HS-5 (cell line): ENCODE measurements at regions not wholly inside any gene's neighbourhood (a gene's known extent, or its start where the extent isn't known, plus 50 kb on each side); places are given as distances from the start of the nearest gene placed in this dataset.
"Not testable (repeated sequence)": the region's sequence is repeated elsewhere in the genome, so short reads cannot be mapped to it uniquely, and the experiment has no call there.

ENCODE experiments used
- DNase-seq: peaks from one replicate; pipeline ENCODE4 v3.0.0-alpha.2; 2012; ENCODE audit warnings: low read depth

GRCh38 chr5:37909610-37910266 is 69.9 kb upstream of the GDNF start:
- DNase-seq, result not testable (repeated sequence)

GRCh38 chr5:37906416-37906815 is 66.6 kb upstream of the GDNF start:
- DNase-seq, result no peak

DNA sequence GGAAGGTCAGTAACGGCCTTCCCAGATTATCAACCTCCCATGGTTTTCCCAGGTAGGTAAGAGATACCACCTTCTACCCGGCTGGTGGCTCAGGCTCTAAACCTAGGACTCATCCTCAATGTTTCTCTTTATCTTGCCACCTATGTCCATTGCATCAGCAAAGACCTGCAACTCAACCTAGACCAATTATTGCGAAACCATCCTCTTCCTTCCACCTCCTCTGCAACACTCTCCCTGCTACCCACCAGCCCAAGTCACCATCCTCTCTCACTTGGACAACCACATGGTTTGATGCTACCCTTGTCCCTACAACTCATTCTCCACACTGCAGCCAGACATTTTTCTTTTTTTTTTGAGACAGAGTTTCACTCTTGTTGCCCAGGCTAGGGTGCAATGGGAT is 65.4 kb upstream of the GDNF start:
- no peak for DNase-seq

- no peak for DNase-seq
Observed at GRCh38 chr5:37902323-37902722, 62.5 kb upstream of the GDNF start.

GRCh38 chr5:37900692-37901091 is 60.9 kb upstream of the GDNF start:
- DNase-seq, result peak; percentile 36

- DNase-seq, result no peak
Observed at GRCh38 chr5:37899037-37899436, 59.2 kb upstream of the GDNF start.

GRCh38 chr5:37896159-37896558 is 56.3 kb upstream of the GDNF start:
- no peak for DNase-seq

DNA sequence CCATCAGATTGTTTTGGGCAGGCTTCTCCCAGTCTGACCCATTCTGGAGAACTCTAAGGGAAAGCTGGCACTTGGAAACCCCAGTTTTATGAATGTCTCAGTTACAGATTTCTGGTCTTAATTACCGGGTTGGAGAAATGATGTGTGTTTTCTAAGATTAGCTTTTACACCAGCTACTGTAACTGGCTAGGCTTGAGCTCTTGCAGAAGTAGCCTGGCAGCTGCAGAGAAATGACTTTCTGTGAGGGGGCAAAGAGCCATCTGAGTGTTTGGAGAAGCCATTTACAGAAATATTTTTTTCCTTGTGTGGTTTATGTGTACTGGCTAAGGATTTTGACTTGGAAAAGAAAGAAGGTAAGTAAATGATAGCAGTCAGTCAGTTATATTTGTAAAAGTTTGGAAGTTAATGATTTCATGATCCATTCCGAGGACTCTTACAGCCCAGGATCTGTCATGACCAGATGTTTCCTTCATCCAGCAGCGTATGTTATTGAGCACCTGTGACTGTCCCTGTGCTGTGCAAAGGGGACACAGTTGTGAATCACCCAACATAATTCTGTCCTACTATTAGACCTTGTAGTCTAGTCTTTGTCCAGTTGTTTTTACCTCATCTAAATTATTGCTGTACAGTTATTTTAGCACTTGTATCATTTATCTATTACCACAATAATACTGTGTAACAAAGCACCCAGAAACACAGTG is 53.7 kb upstream of the GDNF start:
- DNase-seq, result no peak

- DNase-seq, result no peak
Observed at GRCh38 chr5:37892586-37892985, 52.7 kb upstream of the GDNF start.

DNA sequence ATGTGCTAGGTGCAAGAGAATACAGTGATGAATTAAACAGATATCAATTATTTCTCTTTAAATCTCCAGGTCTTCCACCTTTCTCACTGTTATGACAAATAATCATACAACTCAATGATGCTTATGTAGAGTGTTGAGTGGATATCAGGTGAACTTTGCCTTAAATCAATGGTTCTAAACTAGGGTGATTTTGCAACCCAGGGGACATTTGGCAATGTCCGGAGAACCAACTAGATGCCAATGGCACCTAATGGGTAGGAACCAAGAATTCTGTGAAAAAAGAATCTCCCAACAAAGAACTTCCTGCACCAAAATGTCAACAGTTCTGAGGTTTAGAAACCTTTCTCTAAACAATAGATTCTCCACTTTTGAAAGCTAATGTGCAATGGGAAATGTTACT is 52.0 kb upstream of the GDNF start:
- DNase-seq, result no peak

GRCh38 chr5:37889612-37890317 is 49.9 kb upstream of the GDNF start:
- peak; percentile 92 for DNase-seq
